Brain microvascular endothelial cell (primary cell): ENCODE measurements at regions not wholly inside any gene's neighbourhood (a gene's known extent, or its start where the extent isn't known, plus 50 kb on each side); places are given as distances from the start of the nearest gene placed in this dataset.
"Not testable (repeated sequence)": the region's sequence is repeated elsewhere in the genome, so short reads cannot be mapped to it uniquely, and the experiment has no call there.

Experiments
- DNase-seq: peaks from one replicate; pipeline ENCODE4 v3.0.0-alpha.2; 2020
- H3K27ac ChIP-seq: fragments of 250-450 bp; sonication (Bioruptor Pico); 2 replicates; pipeline ENCODE4 v1.5.1; 2020; ENCODE audit warnings: mild to moderate bottlenecking, moderate library complexity
- H3K27me3 ChIP-seq: fragments of 250-450 bp; sonication (Bioruptor Pico); replicated peaks from 2 replicates; pipeline ENCODE4 v1.5.1; 2020; ENCODE audit warnings: mild to moderate bottlenecking
- H3K36me3 ChIP-seq: fragments of 250-450 bp; sonication (Bioruptor Pico); replicated peaks from 2 replicates; pipeline ENCODE4 v1.5.1; 2020; ENCODE audit warnings: mild to moderate bottlenecking
- H3K4me3 ChIP-seq: 2 replicates; pipeline ENCODE4 v1.5.1; 2011; ENCODE audit warnings: low read depth, mild to moderate bottlenecking, control low read depth, low read length, moderate library complexity
- in situ Hi-C: cut with HindIII; loops from 2 replicates; pipeline ENCODE4 v1.10.0; 2017; ENCODE audit warnings: low sequenced_read_pairs, low pct_ligation_motif_present
- TF ChIP-seq, protein P1 (sequence below): IDR thresholded peaks from 2 replicates; pipeline ENCODE4 v1.5.1; 2011; ENCODE audit warnings: low read depth, mild to moderate bottlenecking, moderate library complexity, low read length, control low read depth, inconsistent platforms; ENCODE audit errors: missing control alignments

- no peak overlapping the region for H3K4me3 ChIP-seq
- TF ChIP-seq, protein P1, sequence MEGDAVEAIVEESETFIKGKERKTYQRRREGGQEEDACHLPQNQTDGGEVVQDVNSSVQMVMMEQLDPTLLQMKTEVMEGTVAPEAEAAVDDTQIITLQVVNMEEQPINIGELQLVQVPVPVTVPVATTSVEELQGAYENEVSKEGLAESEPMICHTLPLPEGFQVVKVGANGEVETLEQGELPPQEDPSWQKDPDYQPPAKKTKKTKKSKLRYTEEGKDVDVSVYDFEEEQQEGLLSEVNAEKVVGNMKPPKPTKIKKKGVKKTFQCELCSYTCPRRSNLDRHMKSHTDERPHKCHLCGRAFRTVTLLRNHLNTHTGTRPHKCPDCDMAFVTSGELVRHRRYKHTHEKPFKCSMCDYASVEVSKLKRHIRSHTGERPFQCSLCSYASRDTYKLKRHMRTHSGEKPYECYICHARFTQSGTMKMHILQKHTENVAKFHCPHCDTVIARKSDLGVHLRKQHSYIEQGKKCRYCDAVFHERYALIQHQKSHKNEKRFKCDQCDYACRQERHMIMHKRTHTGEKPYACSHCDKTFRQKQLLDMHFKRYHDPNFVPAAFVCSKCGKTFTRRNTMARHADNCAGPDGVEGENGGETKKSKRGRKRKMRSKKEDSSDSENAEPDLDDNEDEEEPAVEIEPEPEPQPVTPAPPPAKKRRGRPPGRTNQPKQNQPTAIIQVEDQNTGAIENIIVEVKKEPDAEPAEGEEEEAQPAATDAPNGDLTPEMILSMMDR: no peak
- H3K27me3 ChIP-seq: no peaks in the 10 kb centered on the region
- no peaks in the 10 kb centered on the region for H3K36me3 ChIP-seq
- H3K27ac ChIP-seq: no peak overlapping the region
- in situ Hi-C loops: no loop called here
- no peak for DNase-seq
These were observed 55.1 kb upstream of the F9 start for GRCh38 chrX:139475432-139475831.

DNA sequence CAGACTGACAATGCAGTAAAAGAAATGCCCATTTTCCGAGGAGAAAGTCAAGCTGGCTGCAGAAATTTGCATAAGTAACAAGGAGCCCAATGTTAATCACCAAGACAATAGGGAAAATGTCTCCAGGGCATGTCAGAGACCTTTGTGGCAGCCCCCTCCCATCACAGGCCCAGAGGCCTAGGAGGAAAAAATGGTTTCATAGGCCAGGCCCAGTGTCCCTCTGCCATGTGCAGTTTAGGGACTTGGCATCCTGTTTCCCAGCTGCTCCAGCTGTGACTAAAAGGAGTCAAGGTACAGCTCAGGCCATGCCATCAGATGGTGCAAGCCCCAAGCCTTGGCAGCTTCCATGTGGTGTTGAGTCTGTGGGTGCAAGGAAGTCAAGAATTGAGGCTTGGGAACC, 68.6 kb upstream of the F9 start:
- DNase-seq, H3K4me3 ChIP-seq, in situ Hi-C loops: not testable (repeated sequence)

DNA sequence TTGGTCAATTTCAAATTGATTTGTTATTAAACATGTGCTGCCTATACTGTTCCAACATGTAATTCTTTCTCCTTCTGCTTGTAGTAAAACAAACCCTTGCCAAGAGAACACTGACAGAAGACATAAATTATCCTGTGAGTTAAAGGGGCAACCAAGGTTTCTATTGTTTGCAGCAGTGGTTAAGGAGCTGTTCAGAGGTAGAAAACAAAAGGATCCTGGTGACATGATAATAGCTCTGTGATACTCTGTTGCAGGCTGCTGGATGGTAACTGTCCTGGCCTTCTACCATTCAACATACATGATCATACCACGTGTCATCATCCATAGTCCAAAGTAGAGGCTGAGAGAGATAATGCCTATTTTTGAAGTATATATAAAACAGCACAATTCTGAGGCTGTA, 75.8 kb upstream of the F9 start:
- no peaks in the 10 kb centered on the region for H3K27me3 ChIP-seq
- no peak for DNase-seq
- TF ChIP-seq, protein P1: no peak
- in situ Hi-C loops: no loop called here
- no peak overlapping the region for H3K4me3 ChIP-seq
- H3K36me3 ChIP-seq: no peaks in the 10 kb centered on the region
- no peak overlapping the region for H3K27ac ChIP-seq

More for the DNA sequence above, 68.6 kb upstream of the F9 start:
- H3K36me3 ChIP-seq, H3K27ac ChIP-seq, H3K27me3 ChIP-seq: not testable (repeated sequence)

- Histone ChIP-seq H3K4me3 (no peak overlapping the region), H3K27ac (no peak overlapping the region), H3K36me3 (no peaks in the 10 kb centered on the region), H3K27me3 (no peaks in the 10 kb centered on the region)
- in situ Hi-C loops: no loop called here
- no peak for DNase-seq
- TF ChIP-seq, protein P1: no peak
These were observed 81.5 kb upstream of the F9 start for GRCh38 chrX:139448996-139449395.

DNA sequence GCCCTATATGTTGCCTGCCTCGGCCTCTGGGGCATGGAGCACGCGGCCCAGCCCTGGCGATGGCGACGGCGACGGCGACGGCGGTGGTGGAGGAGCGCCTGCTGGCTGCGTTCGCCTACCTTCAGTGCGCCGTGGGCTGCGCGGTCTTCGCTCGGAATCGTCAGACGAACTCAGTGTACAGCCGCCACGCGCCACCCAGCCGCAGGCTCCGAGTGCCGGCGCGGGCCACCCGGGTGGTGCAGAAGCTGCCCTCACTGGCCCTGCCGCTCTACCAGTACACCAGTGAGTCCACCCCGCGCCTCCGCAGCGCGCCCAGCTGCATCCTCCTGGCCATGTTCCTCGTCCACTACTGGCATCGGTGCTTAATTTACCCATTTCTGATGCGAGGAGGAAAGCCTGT, 83.7 kb upstream of the F9 start:
- Histone ChIP-seq H3K27ac (no peak overlapping the region), H3K4me3 (no peak overlapping the region), H3K27me3 (no peaks in the 10 kb centered on the region), H3K36me3 (no peaks in the 10 kb centered on the region)
- in situ Hi-C loops: no loop called here
- TF ChIP-seq, protein P1: no peak
- no peak for DNase-seq

GRCh38 chrX:139429913-139430312, 100.6 kb upstream of the F9 start:
- Histone ChIP-seq H3K4me3 (no peak overlapping the region), H3K36me3 (no peaks in the 10 kb centered on the region), H3K27ac (no peak overlapping the region), H3K27me3 (no peaks in the 10 kb centered on the region)
- TF ChIP-seq, protein P1: peak; percentile 44
- in situ Hi-C loops: no loop called here
- no peak for DNase-seq
